Cardiac muscle cell (in vitro differentiated cells and primary cell): ENCODE measurements at regions not wholly inside any gene's neighbourhood (a gene's known extent, or its start where the extent isn't known, plus 50 kb on each side); places are given as distances from the start of the nearest gene placed in this dataset.

ENCODE experiments used
- DNase-seq, 2 donors: peaks; one replicate each; pipeline versions ENCODE4 v3.0.0 to v3.0.0-alpha.2; 2010 to 2017; ENCODE audit warnings: low read depth in 1 of 2, low spot score in 1 of 2
- H3K27ac ChIP-seq: fragments of 200-600 bp; sonication (generic); 2 replicates; pipeline ENCODE4 v1.5.1; 2016
- H3K27me3 ChIP-seq: fragments of 200-600 bp; sonication (generic); 2 replicates; pipeline ENCODE4 v1.6.0; 2016; ENCODE audit warnings: control low read depth
- H3K36me3 ChIP-seq: fragments of 200-600 bp; sonication (generic); 2 replicates; pipeline ENCODE4 v1.5.1; 2016; ENCODE audit warnings: control low read depth
- H3K4me1 ChIP-seq: fragments of 200-600 bp; sonication (generic); 2 replicates; pipeline ENCODE4 v1.8.1; 2017; ENCODE audit warnings: low read depth, mild to moderate bottlenecking, mixed run types
- H3K4me3 ChIP-seq: fragments of 200-600 bp; sonication (generic); 2 replicates; pipeline ENCODE4 v1.5.1; 2016; ENCODE audit warnings: mild to moderate bottlenecking
- H3K9me3 ChIP-seq: fragments of 200-600 bp; sonication (generic); 2 replicates; pipeline ENCODE4 v1.5.1; 2017; ENCODE audit warnings: low read depth, mild to moderate bottlenecking, control low read depth
- CTCF ChIP-seq: IDR thresholded peaks from 2 replicates; pipeline ENCODE4 v1.5.1; 2012; ENCODE audit warnings: low read depth, mild to moderate bottlenecking, low read length

GRCh38 chr5:3518576-3518975 lies 77.1 kb upstream of the IRX1 start:
- Histone ChIP-seq H3K4me3 (no peak overlapping the region), H3K4me1 (no peaks in the 10 kb centered on the region), H3K27me3 (no peaks in the 10 kb centered on the region), H3K9me3 (no peaks in the 10 kb centered on the region), H3K36me3 (no peaks in the 10 kb centered on the region), H3K27ac (no peak overlapping the region)
- no peak for TF ChIP-seq CTCF
- no peak for DNase-seq

DNA sequence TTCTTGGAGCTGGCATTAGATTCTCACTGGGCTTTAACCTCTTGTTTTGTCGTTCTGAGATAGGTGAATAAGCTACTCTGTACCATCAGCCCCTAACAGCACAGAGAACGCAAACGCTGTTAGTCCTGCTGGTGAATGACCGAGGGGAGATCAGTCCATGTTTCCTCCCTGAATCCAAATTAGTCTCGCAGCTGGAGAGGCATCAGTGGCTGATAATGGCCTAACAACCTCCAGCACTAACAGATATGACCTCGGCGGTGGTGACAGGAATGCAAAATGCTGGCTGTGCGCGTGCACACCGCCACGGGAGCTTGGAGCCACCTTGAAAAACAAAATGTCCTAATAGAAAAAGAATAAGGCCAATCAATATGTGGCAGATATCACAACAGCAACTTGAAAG lies 77.6 kb upstream of the IRX1 start:
- Histone ChIP-seq H3K36me3 (no peaks in the 10 kb centered on the region), H3K4me3 (no peak overlapping the region), H3K9me3 (no peaks in the 10 kb centered on the region), H3K27me3 (no peaks in the 10 kb centered on the region), H3K4me1 (no peaks in the 10 kb centered on the region), H3K27ac (no peak overlapping the region)
- no peak for DNase-seq
- no peak for TF ChIP-seq CTCF

- Histone ChIP-seq H3K36me3 (no peaks in the 10 kb centered on the region), H3K4me1 (no peaks in the 10 kb centered on the region), H3K27ac (no peak overlapping the region), H3K9me3 (no peaks in the 10 kb centered on the region), H3K27me3 (no peaks in the 10 kb centered on the region), H3K4me3 (no peak overlapping the region)
- no peak for DNase-seq
- TF ChIP-seq CTCF = no peak
Measured at GRCh38 chr5:3517348-3517747, 78.3 kb upstream of the IRX1 start.

DNA sequence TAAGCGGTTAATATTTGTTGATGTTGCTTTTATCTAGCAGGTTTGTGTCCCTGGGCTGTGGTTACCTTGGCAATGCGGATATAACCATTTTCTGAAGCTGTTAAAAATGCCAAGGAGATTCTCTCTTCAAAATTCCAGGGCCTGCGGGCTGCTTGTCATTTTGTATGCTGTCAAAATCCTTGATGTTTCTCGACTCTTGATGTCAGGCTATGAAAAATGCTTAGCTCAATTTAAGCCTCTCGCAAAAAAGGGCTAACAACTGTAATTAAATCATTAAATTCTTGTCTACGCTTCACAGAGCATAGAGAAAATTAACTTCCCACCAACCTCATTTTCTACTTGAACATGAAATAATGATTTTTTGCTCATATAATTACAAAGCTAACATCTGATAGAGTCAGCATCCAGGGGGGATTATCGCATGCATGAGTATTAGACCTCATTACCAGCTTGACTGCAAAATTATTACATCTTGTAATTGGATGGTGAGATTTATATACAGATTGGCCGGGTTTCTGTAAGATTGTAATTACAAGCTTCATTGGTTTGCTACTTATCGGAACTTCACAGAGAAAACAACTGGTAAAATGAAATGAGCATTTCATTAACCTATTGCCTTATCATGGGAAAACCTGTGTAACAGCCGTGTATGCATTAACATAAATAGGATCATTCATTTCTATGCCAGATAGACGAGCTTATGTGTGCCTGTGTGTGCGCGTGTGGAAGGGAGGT lies 83.1 kb upstream of the IRX1 start:
- H3K27me3 ChIP-seq = no peaks in the 10 kb centered on the region
- H3K4me3 ChIP-seq = no peak overlapping the region
- H3K27ac ChIP-seq = no peak overlapping the region
- no peak for TF ChIP-seq CTCF
- H3K36me3 ChIP-seq = no peaks in the 10 kb centered on the region
- no peaks in the 10 kb centered on the region for H3K9me3 ChIP-seq
- no peak for DNase-seq
- H3K4me1 ChIP-seq = no peaks in the 10 kb centered on the region

DNA sequence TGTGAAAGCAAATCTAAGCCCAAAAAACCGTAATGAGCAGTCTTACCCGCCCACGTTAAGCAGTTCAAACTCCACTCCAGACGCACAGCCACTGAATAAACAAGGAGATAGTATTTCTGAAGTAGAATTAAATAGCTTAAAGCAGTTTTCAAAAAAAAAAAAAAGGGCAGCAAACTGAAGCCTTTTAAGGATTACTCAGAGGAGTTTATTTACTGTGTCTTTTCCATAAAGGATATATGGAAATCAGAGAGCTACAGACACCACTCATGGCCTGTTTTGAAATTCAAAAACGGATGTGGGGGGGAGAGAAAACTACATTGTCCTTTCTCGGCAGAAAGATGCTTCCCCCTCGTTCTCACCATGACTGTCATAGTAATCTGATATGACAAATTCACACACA lies 83.7 kb upstream of the IRX1 start:
- TF ChIP-seq CTCF = no peak
- DNase-seq = no peak
- Histone ChIP-seq H3K4me1 (no peaks in the 10 kb centered on the region), H3K4me3 (no peak overlapping the region), H3K9me3 (no peaks in the 10 kb centered on the region), H3K27me3 (no peaks in the 10 kb centered on the region), H3K36me3 (no peaks in the 10 kb centered on the region), H3K27ac (no peak overlapping the region)
